ENCODE measurements at regions not wholly inside any gene's neighbourhood (a gene's known extent, or its start where the extent isn't known, plus 50 kb on each side); places are given as distances from the start of the nearest gene placed in this dataset.

- Histone ChIP-seq H3K27ac (no peak overlapping the region), H3K27me3 (no peaks in the 10 kb centered on the region), H3K4me1 (peaks cover 0 to 16% (median 2%) of the 10 kb centered on the region in 4 donors), H3K4me3 (no peak overlapping the region), H3K9me3 (no peaks in the 10 kb centered on the region), H3K36me3 (no peaks in the 10 kb centered on the region)
- TF ChIP-seq CTCF (IDR thresholded peaks at IDR 0.05) (no peak), POLR2A (IDR thresholded peaks at IDR 0.05) (no peak)
- DNase-seq, result no peak
Observed at GRCh38 chr9:109976303-109976702, 196.3 kb downstream of the PALM2AKAP2 start.

DNA sequence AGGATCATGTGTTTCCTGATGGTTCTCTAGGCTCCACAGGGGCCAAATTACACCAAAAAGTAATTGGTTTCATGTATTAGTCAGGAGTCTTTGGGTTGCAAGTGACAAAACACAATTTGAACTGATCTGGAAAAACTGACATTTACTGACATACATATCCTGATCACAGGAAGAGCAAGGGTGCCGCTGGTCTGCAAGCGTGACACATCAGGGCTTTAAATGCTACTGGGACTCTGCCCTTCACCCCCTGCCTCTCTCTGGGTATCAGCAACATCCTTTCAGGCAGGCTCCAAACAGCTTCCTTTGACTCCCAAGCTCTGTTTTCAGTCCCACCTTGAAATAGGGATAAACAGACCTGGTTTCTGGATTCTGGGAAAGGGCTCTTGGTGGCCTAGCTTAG is 197.5 kb downstream of the PALM2AKAP2 start:
- H3K9me3 ChIP-seq, result no peaks in the 10 kb centered on the region
- peaks cover 0 to 13% (median 1%) of the 10 kb centered on the region in 4 donors for H3K4me1 ChIP-seq
- DNase-seq, result no peak
- no peaks in the 10 kb centered on the region for H3K36me3 ChIP-seq
- H3K27ac ChIP-seq, result no peak overlapping the region
- no peaks in the 10 kb centered on the region for H3K27me3 ChIP-seq
- TF ChIP-seq CTCF (IDR thresholded peaks at IDR 0.05) (no peak), POLR2A (IDR thresholded peaks at IDR 0.05) (no peak)
- H3K4me3 ChIP-seq, result no peak overlapping the region

DNA sequence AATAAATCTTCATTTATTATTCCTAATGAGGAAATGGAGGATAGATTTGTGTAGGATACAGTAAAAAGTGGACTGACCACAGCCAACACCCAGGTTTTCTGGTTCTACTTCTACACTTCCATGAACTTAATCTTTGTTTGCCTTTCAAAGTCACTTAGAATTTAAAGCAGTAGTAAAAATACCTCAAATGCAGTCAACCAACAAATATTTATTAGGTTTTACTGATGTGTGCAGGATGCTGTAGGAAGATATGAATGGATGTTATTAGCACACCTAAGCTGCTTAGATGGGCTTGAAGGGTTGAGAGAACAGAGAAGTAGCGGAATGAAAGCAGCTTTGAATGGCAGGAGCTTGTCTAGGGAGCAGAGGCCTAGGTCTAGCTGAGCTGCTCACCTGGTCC is 201.1 kb downstream of the PALM2AKAP2 start:
- Histone ChIP-seq H3K27ac (no peak overlapping the region), H3K27me3 (no peaks in the 10 kb centered on the region), H3K4me3 (no peak overlapping the region), H3K36me3 (no peaks in the 10 kb centered on the region), H3K4me1 (peaks cover 0 to 5% (median 0%) of the 10 kb centered on the region in 4 donors), H3K9me3 (no peaks in the 10 kb centered on the region)
- no peak for DNase-seq
- no peak for TF ChIP-seq POLR2A (IDR thresholded peaks at IDR 0.05)
- TF ChIP-seq CTCF (IDR thresholded peaks at IDR 0.05), result no peak

- Histone ChIP-seq H3K4me1 (no peaks in the 10 kb centered on the region), H3K9me3 (no peaks in the 10 kb centered on the region), H3K27ac (no peak overlapping the region), H3K36me3 (no peaks in the 10 kb centered on the region), H3K4me3 (no peak overlapping the region), H3K27me3 (no peaks in the 10 kb centered on the region)
- TF ChIP-seq POLR2A (IDR thresholded peaks at IDR 0.05) (no peak), CTCF (IDR thresholded peaks at IDR 0.05) (no peak)
- no peak for DNase-seq
Observed at GRCh38 chr9:109986521-109986991, 206.6 kb downstream of the PALM2AKAP2 start.

- TF ChIP-seq CTCF (IDR thresholded peaks at IDR 0.05), result no peak
- TF ChIP-seq POLR2A (IDR thresholded peaks at IDR 0.05), result no peak
- Histone ChIP-seq H3K27ac (no peak overlapping the region), H3K9me3 (no peaks in the 10 kb centered on the region), H3K36me3 (no peaks in the 10 kb centered on the region), H3K27me3 (no peaks in the 10 kb centered on the region), H3K4me3 (no peak overlapping the region), H3K4me1 (no peaks in the 10 kb centered on the region)
- no peak for DNase-seq
Observed at GRCh38 chr9:109989296-109989695, 209.3 kb downstream of the PALM2AKAP2 start.

DNA sequence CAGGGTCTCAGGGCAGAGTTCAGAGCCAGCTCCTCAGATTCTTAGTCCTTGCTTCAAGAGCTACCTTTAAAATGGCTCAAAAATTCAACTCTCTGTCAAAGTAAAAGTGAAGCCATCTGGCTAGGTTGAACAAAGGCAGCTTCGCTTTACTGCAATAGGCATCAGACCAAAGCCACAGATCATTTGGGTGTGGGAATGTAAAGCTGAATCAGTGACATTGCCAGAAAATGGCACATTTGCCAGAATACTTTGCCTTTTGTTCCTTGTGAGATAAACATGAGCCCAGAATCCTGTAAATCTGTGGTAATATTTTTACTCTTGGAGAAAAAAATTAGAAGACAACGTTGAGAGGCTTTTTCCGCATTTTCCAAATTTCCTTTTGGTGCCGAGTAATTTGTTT is 210.5 kb downstream of the PALM2AKAP2 start:
- Histone ChIP-seq H3K36me3 (no peaks in the 10 kb centered on the region), H3K27ac (no peak overlapping the region), H3K4me1 (no peaks in the 10 kb centered on the region), H3K4me3 (no peak overlapping the region), H3K9me3 (no peaks in the 10 kb centered on the region), H3K27me3 (no peaks in the 10 kb centered on the region)
- no peak for DNase-seq
- TF ChIP-seq POLR2A (IDR thresholded peaks at IDR 0.05) (no peak), CTCF (IDR thresholded peaks at IDR 0.05) (no peak)
